Muscle of arm (tissue), 1 donor: ENCODE measurements at regions not wholly inside any gene's neighbourhood (a gene's known extent, or its start where the extent isn't known, plus 50 kb on each side); places are given as distances from the start of the nearest gene placed in this dataset.

ENCODE experiments used
- DNase-seq: peaks from one replicate; pipeline ENCODE4 v3.0.0-alpha.2; 2013

- DNase-seq: no peak
Measured at GRCh38 chr2:62565309-62565908, 59.4 kb upstream of the TMEM17 start.

GRCh38 chr2:62564380-62565137, 58.6 kb upstream of the TMEM17 start:
- DNase-seq: no peak

- DNase-seq: no peak
Measured at GRCh38 chr2:62561586-62561985, 55.6 kb upstream of the TMEM17 start.

- no peak for DNase-seq
Measured at GRCh38 chr2:62559582-62559981, 53.6 kb upstream of the TMEM17 start.

GRCh38 chr2:62558743-62559142, 52.7 kb upstream of the TMEM17 start:
- no peak for DNase-seq

GRCh38 chr2:62556086-62556485, 50.1 kb upstream of the TMEM17 start:
- no peak for DNase-seq
